Hepatocyte (in vitro differentiated cells): ENCODE measurements at regions not wholly inside any gene's neighbourhood (a gene's known extent, or its start where the extent isn't known, plus 50 kb on each side); places are given as distances from the start of the nearest gene placed in this dataset.

Source experiments
- CTCF ChIP-seq: fragments of 200-600 bp; sonication (generic); IDR thresholded peaks from 2 replicates; pipeline ENCODE4 v1.5.1; 2016; ENCODE audit warnings: antibody characterized with exemption, mild to moderate bottlenecking; ENCODE audit not compliant: poor library complexity
- EZH2phosphoT487 ChIP-seq: fragments of 200-600 bp; sonication (generic); IDR thresholded peaks from one replicate; pipeline ENCODE4 v1.6.1; 2018; ENCODE audit warnings: antibody characterized with exemption, mild to moderate bottlenecking, low read depth, moderate library complexity; ENCODE audit not compliant: unreplicated experiment, severe bottlenecking

- TF ChIP-seq CTCF, result no peak
- no peak for TF ChIP-seq EZH2phosphoT487
Measured at GRCh38 chr18:22632191-22632590, 214.5 kb upstream of the CTAGE1 start.
